Cardiac fibroblast (primary cell): ENCODE measurements at regions not wholly inside any gene's neighbourhood (a gene's known extent, or its start where the extent isn't known, plus 50 kb on each side); places are given as distances from the start of the nearest gene placed in this dataset.
"Not testable (repeated sequence)": the region's sequence is repeated elsewhere in the genome, so short reads cannot be mapped to it uniquely, and the experiment has no call there.

Source experiments
- DNase-seq, 2 donors: peaks; one replicate each; pipeline versions ENCODE4 v3.0.0 to v3.0.0-alpha.2; 2010; ENCODE audit warnings: low read depth in 2 of 2
- H3K4me3 ChIP-seq, 2 donors: replicated peaks in 1 of 2; 1 replicate in 1 of 2; 2 replicates in 1 of 2; pipeline ENCODE4 v1.5.1; 2011; ENCODE audit warnings: low read depth in 2 of 2, low read length in 2 of 2, mild to moderate bottlenecking in 2 of 2, moderate library complexity in 1 of 2
- CTCF ChIP-seq: IDR thresholded peaks from one replicate; pipeline ENCODE4 v1.5.1; 2011; ENCODE audit warnings: low read depth, mild to moderate bottlenecking, low read length, inconsistent platforms

GRCh38 chr13:80069374-80069773, 271.6 kb downstream of the SPRY2 start:
- TF ChIP-seq CTCF = no peak
- DNase-seq = no peak
- H3K4me3 ChIP-seq = no peak overlapping the region

GRCh38 chr13:80065996-80066395, 274.9 kb downstream of the SPRY2 start:
- no peak for TF ChIP-seq CTCF
- H3K4me3 ChIP-seq = no peak overlapping the region
- no peak for DNase-seq

GRCh38 chr13:80062416-80062815, 278.5 kb downstream of the SPRY2 start:
- not testable (repeated sequence) for H3K4me3 ChIP-seq, DNase-seq

- TF ChIP-seq CTCF = no peak
- DNase-seq = no peak
- no peak overlapping the region for H3K4me3 ChIP-seq
These were observed 281.1 kb downstream of the SPRY2 start for GRCh38 chr13:80059789-80060188.

GRCh38 chr13:80058626-80059025, 282.3 kb downstream of the SPRY2 start:
- TF ChIP-seq CTCF = no peak
- DNase-seq = no peak

GRCh38 chr13:80055847-80056246, 285.1 kb downstream of the SPRY2 start:
- peak in 1 of 2 donors; percentile 15 for DNase-seq
- no peak overlapping the region for H3K4me3 ChIP-seq
- TF ChIP-seq CTCF = no peak

More at GRCh38 chr13:80058626-80059025, 282.3 kb downstream of the SPRY2 start:
- no peak overlapping the region for H3K4me3 ChIP-seq

GRCh38 chr13:80054806-80055205, 286.1 kb downstream of the SPRY2 start:
- peak; percentile 3 to 42 for DNase-seq
- H3K4me3 ChIP-seq = no peak overlapping the region
- TF ChIP-seq CTCF = no peak
